ENCODE measurements at regions not wholly inside any gene's neighbourhood (a gene's known extent, or its start where the extent isn't known, plus 50 kb on each side); places are given as distances from the start of the nearest gene placed in this dataset.

GRCh38 chr14:71474301-71475265 lies 457.6 kb upstream of the RGS6 start:
- H3K27ac ChIP-seq (ENCODE audit: low read depth, low read length), result no peak overlapping the region
- no peak overlapping the region for H3K4me3 ChIP-seq (ENCODE audit: low read depth in 1 of 2, low read length in 2 of 2)
- H3K27me3 ChIP-seq (ENCODE audit: control insufficient read depth in 1 of 2, insufficient read depth in 2 of 2, low read length in 2 of 2), result no peaks in the 10 kb centered on the region
- no peak overlapping the region for H3K9ac ChIP-seq (ENCODE audit: low read length)
- peaks cover 12% of the 10 kb centered on the region for H3K4me1 ChIP-seq (ENCODE audit: insufficient read depth, low read length)
- H3K36me3 ChIP-seq (ENCODE audit: insufficient read depth, low read length), result no peaks in the 10 kb centered on the region
- H3K9me3 ChIP-seq (ENCODE audit: low read length), result no peaks in the 10 kb centered on the region

- Histone ChIP-seq H3K4me3 (ENCODE audit: low read depth in 1 of 2, low read length in 2 of 2) (no peak overlapping the region), H3K27me3 (ENCODE audit: control insufficient read depth in 1 of 2, insufficient read depth in 2 of 2, low read length in 2 of 2) (no peaks in the 10 kb centered on the region)
These were observed 456.3 kb upstream of the RGS6 start for GRCh38 chr14:71475916-71476315.

GRCh38 chr14:71478542-71478941 lies 453.7 kb upstream of the RGS6 start:
- Histone ChIP-seq H3K9me3 (ENCODE audit: low read length) (no peaks in the 10 kb centered on the region), H3K36me3 (ENCODE audit: insufficient read depth, low read length) (no peaks in the 10 kb centered on the region), H3K4me1 (ENCODE audit: insufficient read depth, low read length) (peaks cover 12% of the 10 kb centered on the region), H3K27me3 (ENCODE audit: control insufficient read depth in 1 of 2, insufficient read depth in 2 of 2, low read length in 2 of 2) (no peaks in the 10 kb centered on the region), H3K4me3 (ENCODE audit: low read depth in 1 of 2, low read length in 2 of 2) (no peak overlapping the region), H3K27ac (ENCODE audit: low read depth, low read length) (no peak overlapping the region), H3K9ac (ENCODE audit: low read length) (no peak overlapping the region)

More at GRCh38 chr14:71475916-71476315, 456.3 kb upstream of the RGS6 start:
- Histone ChIP-seq H3K36me3 (ENCODE audit: insufficient read depth, low read length) (no peaks in the 10 kb centered on the region), H3K9ac (ENCODE audit: low read length) (no peak overlapping the region), H3K27ac (ENCODE audit: low read depth, low read length) (no peak overlapping the region), H3K4me1 (ENCODE audit: insufficient read depth, low read length) (peaks cover 12% of the 10 kb centered on the region), H3K9me3 (ENCODE audit: low read length) (no peaks in the 10 kb centered on the region)

GRCh38 chr14:71481021-71481654 lies 451.1 kb upstream of the RGS6 start:
- Histone ChIP-seq H3K36me3 (ENCODE audit: insufficient read depth, low read length) (no peaks in the 10 kb centered on the region), H3K9me3 (ENCODE audit: low read length) (no peaks in the 10 kb centered on the region), H3K27ac (ENCODE audit: low read depth, low read length) (no peak overlapping the region), H3K9ac (ENCODE audit: low read length) (no peak overlapping the region), H3K4me1 (ENCODE audit: insufficient read depth, low read length) (no peaks in the 10 kb centered on the region), H3K4me3 (ENCODE audit: low read depth in 1 of 2, low read length in 2 of 2) (no peak overlapping the region), H3K27me3 (ENCODE audit: control insufficient read depth in 1 of 2, insufficient read depth in 2 of 2, low read length in 2 of 2) (no peaks in the 10 kb centered on the region)

GRCh38 chr14:71482671-71483070 lies 449.6 kb upstream of the RGS6 start:
- Histone ChIP-seq H3K9ac (ENCODE audit: low read length) (no peak overlapping the region), H3K4me1 (ENCODE audit: insufficient read depth, low read length) (peaks cover 4% of the 10 kb centered on the region), H3K27ac (ENCODE audit: low read depth, low read length) (no peak overlapping the region), H3K27me3 (ENCODE audit: control insufficient read depth in 1 of 2, insufficient read depth in 2 of 2, low read length in 2 of 2) (no peaks in the 10 kb centered on the region), H3K9me3 (ENCODE audit: low read length) (no peaks in the 10 kb centered on the region), H3K36me3 (ENCODE audit: insufficient read depth, low read length) (no peaks in the 10 kb centered on the region), H3K4me3 (ENCODE audit: low read depth in 1 of 2, low read length in 2 of 2) (no peak overlapping the region)

- Histone ChIP-seq H3K9ac (ENCODE audit: low read length) (no peak overlapping the region), H3K27ac (ENCODE audit: low read depth, low read length) (no peak overlapping the region), H3K36me3 (ENCODE audit: insufficient read depth, low read length) (no peaks in the 10 kb centered on the region), H3K27me3 (ENCODE audit: control insufficient read depth in 1 of 2, insufficient read depth in 2 of 2, low read length in 2 of 2) (no peaks in the 10 kb centered on the region), H3K4me1 (ENCODE audit: insufficient read depth, low read length) (peaks cover 7% of the 10 kb centered on the region), H3K9me3 (ENCODE audit: low read length) (no peaks in the 10 kb centered on the region), H3K4me3 (ENCODE audit: low read depth in 1 of 2, low read length in 2 of 2) (no peak overlapping the region)
These were observed 449.1 kb upstream of the RGS6 start for GRCh38 chr14:71483154-71483553.

GRCh38 chr14:71485833-71486232 lies 446.4 kb upstream of the RGS6 start:
- Histone ChIP-seq H3K36me3 (ENCODE audit: insufficient read depth, low read length) (no peaks in the 10 kb centered on the region), H3K4me1 (ENCODE audit: insufficient read depth, low read length) (peaks cover 16% of the 10 kb centered on the region), H3K27ac (ENCODE audit: low read depth, low read length) (no peak overlapping the region), H3K9me3 (ENCODE audit: low read length) (no peaks in the 10 kb centered on the region), H3K9ac (ENCODE audit: low read length) (no peak overlapping the region), H3K4me3 (ENCODE audit: low read depth in 1 of 2, low read length in 2 of 2) (no peak overlapping the region), H3K27me3 (ENCODE audit: control insufficient read depth in 1 of 2, insufficient read depth in 2 of 2, low read length in 2 of 2) (no peaks in the 10 kb centered on the region)

GRCh38 chr14:71486279-71486678 lies 445.9 kb upstream of the RGS6 start:
- H3K4me1 ChIP-seq (ENCODE audit: insufficient read depth, low read length), result peaks cover 19% of the 10 kb centered on the region

GRCh38 chr14:71487449-71487848 lies 444.8 kb upstream of the RGS6 start:
- Histone ChIP-seq H3K27me3 (ENCODE audit: control insufficient read depth in 1 of 2, insufficient read depth in 2 of 2, low read length in 2 of 2) (no peaks in the 10 kb centered on the region), H3K4me1 (ENCODE audit: insufficient read depth, low read length) (peaks cover 30% of the 10 kb centered on the region), H3K27ac (ENCODE audit: low read depth, low read length) (no peak overlapping the region)

More at GRCh38 chr14:71486279-71486678, 445.9 kb upstream of the RGS6 start:
- Histone ChIP-seq H3K27ac (ENCODE audit: low read depth, low read length) (no peak overlapping the region), H3K9ac (ENCODE audit: low read length) (no peak overlapping the region), H3K4me3 (ENCODE audit: low read depth in 1 of 2, low read length in 2 of 2) (no peak overlapping the region), H3K36me3 (ENCODE audit: insufficient read depth, low read length) (no peaks in the 10 kb centered on the region), H3K9me3 (ENCODE audit: low read length) (no peaks in the 10 kb centered on the region), H3K27me3 (ENCODE audit: control insufficient read depth in 1 of 2, insufficient read depth in 2 of 2, low read length in 2 of 2) (no peaks in the 10 kb centered on the region)

GRCh38 chr14:71487941-71488340 lies 444.3 kb upstream of the RGS6 start:
- Histone ChIP-seq H3K4me1 (ENCODE audit: insufficient read depth, low read length) (peaks cover 35% of the 10 kb centered on the region), H3K9ac (ENCODE audit: low read length) (no peak overlapping the region), H3K27me3 (ENCODE audit: control insufficient read depth in 1 of 2, insufficient read depth in 2 of 2, low read length in 2 of 2) (no peaks in the 10 kb centered on the region), H3K27ac (ENCODE audit: low read depth, low read length) (no peak overlapping the region), H3K4me3 (ENCODE audit: low read depth in 1 of 2, low read length in 2 of 2) (no peak overlapping the region), H3K9me3 (ENCODE audit: low read length) (no peaks in the 10 kb centered on the region), H3K36me3 (ENCODE audit: insufficient read depth, low read length) (no peaks in the 10 kb centered on the region)

More at GRCh38 chr14:71487449-71487848, 444.8 kb upstream of the RGS6 start:
- Histone ChIP-seq H3K9me3 (ENCODE audit: low read length) (no peaks in the 10 kb centered on the region), H3K4me3 (ENCODE audit: low read depth in 1 of 2, low read length in 2 of 2) (no peak overlapping the region), H3K36me3 (ENCODE audit: insufficient read depth, low read length) (no peaks in the 10 kb centered on the region), H3K9ac (ENCODE audit: low read length) (no peak overlapping the region)

GRCh38 chr14:71488703-71489191 lies 443.5 kb upstream of the RGS6 start:
- Histone ChIP-seq H3K4me3 (ENCODE audit: low read depth in 1 of 2, low read length in 2 of 2) (no peak overlapping the region), H3K27ac (ENCODE audit: low read depth, low read length) (no peak overlapping the region), H3K9ac (ENCODE audit: low read length) (no peak overlapping the region), H3K9me3 (ENCODE audit: low read length) (no peaks in the 10 kb centered on the region), H3K36me3 (ENCODE audit: insufficient read depth, low read length) (no peaks in the 10 kb centered on the region), H3K27me3 (ENCODE audit: control insufficient read depth in 1 of 2, insufficient read depth in 2 of 2, low read length in 2 of 2) (no peaks in the 10 kb centered on the region), H3K4me1 (ENCODE audit: insufficient read depth, low read length) (peaks cover 39% of the 10 kb centered on the region)

All from muscle layer of colon (tissue), 2 donors.